ENCODE measurements at regions not wholly inside any gene's neighbourhood (a gene's known extent, or its start where the extent isn't known, plus 50 kb on each side); places are given as distances from the start of the nearest gene placed in this dataset.
A peak's percentile ranks its signal among the peaks of the same experiment; 100 is the strongest.
"Not testable (repeated sequence)": the region's sequence is repeated elsewhere in the genome, so short reads cannot be mapped to it uniquely, and the experiment has no call there.

DNA sequence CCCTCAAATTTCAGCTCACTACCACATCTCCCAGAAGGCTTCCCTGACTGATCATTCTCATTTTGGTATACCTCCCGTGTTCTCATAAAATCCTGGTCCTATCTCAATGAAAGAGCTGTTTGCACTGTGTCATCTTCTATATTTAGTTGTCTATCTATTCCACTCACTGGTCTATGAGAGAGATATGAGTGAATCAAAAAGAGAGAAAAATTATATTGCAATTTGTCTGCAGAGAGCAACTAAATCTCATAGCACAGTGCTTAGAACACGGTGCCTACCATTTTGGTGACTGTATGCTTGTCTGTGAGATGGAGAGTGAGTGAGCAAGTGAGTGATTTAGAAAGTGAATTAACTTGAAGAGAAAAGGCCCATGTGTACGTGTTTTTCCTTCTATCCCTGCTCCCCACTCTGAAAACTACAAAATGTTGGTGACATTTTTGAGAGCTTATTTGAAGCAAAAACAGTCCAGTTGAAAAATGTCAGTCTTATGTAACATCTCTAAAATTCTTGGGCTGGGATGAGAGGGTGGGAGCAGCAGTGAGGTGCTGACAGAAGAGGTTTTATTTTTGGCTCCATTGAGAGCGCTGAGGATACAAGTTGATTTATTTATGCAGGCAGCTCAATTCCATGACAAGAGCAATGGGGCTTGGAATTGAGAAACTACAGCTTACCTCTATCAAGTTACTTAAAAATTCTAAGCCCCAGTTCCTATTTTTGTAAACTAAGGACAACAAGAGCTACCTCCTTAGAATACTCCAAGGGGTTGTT is 373.5 kb upstream of the CHST9 start:
- no peak for DNase-seq

DNA sequence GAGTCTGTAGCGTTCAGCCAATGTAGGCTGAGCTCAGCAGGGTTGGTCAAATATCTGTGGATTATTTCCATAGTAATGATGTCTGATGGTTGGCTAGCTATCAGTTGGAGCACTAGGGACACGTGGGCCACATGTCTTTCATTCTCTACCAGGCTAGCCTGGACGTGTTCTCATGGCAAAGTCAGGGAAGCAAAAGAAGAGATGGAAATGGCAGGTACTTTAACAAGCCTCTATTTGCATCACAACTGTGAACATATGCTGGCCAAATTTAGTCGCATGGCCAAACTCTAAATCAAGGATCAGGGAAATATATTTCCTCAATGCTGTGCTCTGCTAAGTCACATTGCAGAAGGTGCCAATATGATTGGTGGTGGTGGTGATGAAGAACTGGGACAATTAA is 371.6 kb upstream of the CHST9 start:
- no peak for DNase-seq

DNA sequence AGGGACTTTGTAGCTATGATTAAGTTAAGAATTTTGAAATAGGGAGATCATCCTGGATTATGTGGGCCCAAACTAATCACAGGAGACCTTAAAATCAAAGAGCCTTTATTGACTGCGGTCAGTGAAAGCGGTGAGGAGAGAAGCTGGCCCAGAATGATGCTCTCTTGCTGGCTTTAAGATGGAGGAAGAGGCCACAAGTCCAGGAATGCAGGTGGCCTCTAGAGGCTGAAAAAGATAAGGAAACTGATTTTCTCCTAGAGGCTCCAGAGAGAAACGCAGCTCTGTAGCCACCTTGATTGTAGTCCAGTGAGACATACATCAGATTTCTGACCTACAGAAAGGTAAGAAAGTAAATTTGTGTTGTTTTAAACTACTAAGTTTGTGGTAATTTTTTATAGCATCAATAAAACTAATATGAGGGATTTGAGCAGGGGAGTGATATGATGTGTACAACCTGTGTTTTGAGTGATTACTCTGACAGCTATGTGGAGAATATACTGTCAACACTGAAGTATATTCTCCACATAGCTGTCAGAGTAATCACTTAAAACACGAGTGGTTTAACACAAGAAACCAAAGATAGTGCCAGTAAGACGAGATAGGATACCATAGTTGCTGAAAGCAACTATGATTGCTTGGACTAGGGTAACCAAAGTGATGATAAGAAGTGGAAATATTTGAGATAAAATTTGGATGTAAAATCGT is 364.4 kb upstream of the CHST9 start:
- DNase-seq, result no peak

DNA sequence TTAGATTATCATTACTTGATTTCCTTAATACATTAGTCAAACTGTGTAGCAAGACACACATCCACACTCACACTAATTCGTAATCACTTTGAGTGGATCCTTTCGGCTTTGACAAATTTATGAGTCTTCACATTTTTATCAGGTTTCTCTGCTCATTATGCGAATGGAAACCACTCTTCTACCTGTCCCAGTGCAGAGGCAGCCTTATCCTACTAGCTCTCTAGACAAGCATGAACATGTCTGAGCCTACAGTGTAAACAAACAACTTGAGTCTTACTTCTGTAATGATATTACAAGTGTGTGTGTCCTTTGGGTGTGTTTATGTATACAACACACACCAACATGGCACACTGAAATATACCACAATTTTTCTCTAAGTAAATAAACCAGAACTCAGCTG is 361.9 kb upstream of the CHST9 start:
- no peak for DNase-seq

DNA sequence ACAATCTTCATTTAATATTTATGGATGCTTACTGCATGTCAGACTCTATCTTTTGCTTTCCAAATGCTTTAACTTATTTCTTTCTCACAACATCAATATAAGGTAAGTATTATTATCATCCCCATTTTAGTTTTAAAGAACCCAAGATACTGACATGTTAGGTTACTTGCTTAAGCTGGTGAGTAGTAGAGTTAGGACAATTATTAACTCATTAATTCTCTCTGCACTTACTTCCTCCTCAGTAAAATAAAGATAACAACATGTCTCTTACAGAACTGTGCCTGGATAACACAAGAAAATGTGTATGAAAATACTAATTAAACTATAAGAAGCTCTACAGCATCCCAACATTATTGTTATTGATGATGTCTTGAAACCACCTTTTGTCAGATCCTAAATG is 359.1 kb upstream of the CHST9 start:
- no peak for DNase-seq

DNA sequence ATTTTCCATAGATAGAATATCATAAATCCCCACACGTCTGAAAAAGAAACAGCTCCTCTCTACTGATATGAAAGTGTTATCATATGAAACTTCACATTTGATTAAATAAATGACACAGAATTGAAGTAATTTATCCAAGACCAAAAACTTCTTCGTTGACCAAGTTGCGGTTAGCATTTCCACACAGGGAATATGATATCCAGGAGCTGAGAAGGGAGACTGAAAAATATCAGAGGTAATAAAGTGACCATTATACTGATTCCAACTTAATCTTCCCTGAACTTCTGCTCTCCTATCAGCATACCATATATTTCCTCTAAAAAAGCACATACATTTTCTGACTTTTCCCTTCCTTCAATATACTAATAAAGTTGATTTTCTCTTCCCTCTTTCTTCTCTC is 356.2 kb upstream of the CHST9 start:
- DNase-seq, result no peak

DNA sequence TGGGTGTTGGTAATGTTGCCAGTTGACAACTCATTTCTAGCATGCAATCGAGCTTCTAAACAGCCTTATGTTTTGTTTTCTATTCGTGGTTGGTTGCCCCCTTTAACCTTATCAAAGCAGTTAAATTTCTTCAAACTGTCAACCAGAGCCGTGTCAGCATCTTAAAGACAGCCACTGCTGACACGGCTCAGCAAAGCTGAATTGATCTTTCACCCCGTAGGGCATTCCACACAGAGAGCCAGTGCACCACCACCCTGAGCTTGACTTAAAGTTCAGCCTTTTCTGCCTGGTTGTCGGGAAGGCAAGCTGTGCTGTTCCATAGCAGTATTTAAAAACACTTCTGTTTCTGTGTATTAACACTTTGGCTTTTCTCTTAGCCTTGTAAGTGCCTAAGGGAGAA is 355.0 kb upstream of the CHST9 start:
- no peak for DNase-seq

DNA sequence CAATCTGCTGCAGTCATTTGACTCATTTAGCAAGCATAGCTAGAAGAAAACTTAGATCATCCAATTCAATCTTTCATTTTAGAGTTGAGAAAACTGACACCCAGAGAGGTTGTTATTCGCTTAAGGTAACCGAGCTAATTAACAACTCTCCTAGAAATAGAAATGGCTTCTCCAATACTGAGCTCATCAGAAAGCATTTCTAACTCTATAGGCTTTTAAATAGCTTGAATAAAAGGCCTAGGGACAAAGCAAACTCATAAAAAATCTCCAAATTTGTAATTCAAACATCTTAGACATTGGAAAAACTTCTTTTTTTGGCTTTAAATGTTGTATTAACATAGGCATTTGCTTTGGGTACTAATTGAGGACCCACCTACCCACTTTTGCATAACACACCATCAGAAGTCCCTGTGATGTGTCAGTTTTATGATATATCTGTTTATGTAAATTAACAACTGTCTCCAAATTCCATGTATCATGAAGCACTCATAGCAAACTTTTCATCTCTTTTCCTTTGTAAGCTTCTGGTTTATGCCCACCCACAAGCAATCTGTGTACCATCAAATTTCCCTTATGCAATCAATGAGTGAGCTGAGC is 343.9 kb upstream of the CHST9 start:
- no peak for DNase-seq

DNA sequence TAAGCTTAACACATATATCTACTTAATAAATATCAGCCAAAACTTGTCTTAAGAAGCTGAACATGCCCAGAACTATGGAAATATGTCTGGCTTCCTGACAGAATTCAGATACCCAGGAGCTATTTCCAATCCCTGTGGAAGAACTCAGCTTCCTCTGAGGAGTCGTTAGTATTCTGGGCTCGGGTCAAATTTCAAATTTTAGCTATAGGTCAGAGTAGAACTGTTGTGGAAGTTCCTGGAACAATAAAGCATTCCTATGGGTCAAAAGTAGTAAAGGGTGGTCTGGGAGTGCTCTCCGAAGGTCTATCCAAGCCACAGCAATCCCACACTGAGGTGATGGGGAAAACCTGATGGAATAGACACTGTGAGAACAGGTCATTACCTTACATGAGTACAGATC is 342.7 kb upstream of the CHST9 start:
- no peak for DNase-seq

DNA sequence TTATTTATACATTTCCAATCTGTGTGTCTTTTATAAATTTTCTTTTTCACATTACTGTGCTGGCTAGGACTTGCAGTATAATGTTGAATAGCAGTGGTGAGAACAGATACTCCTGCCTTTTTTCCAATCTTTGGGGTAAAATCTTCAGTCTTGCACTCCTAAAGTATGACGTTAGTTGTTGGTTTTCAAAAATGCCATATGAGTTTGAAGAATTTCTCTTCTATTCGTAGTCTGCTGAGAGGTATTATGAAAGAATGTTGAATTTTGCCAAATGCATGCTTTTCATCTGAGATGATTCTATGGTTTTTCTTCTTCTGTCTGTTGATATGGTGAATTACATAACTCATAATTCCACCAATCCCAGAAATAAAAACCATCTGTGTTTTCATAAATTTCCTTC is 335.3 kb upstream of the CHST9 start:
- DNase-seq, result no peak

DNA sequence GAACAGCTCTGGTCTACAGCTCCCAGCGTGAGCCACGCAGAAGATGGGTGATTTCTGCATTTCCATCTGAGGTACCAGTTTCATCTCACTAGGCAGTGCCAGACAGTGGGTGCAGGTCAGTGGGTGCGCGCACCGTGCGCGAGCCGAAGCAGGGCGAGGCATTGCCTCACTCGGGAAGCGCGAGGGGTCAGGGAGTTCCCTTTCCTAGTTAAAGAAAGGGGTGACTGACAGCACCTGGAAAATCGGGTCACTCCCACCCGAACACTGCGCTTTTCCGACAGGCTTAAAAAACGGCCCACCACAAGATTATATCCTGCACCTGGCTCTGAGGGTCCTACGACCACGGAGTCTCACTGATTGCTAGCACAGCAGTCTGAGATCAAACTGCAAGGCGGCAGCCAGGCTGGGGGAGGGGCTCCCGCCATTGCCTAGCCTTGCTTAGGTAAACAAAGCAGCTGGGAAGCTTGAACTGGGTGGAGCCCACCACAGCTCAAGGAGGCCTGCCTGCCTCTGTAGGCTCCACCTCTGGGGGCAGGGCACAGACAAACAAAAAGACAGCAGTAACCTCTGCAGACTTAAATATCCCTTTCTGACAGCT is 325.0 kb upstream of the CHST9 start:
- not testable (repeated sequence) for DNase-seq

DNA sequence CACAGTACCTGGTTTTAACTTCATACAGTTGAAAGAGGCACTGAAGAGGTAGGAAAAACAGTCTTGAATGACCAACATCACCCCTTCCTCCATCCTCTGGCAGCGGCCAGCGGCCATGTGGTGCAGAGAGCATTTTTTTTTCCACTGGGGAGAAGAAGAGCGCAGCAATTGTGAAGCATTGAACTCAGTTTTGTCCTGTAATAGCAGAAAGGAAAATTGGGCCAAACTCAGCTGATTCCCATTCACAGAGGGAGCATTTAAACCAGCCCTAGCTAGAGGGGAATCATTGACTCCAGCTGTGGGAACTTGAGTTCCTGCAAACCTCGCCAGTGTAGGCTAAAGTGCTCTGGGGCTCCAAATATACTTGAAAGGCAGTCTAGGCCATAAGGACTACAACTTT is 316.6 kb upstream of the CHST9 start:
- no peak for DNase-seq

DNA sequence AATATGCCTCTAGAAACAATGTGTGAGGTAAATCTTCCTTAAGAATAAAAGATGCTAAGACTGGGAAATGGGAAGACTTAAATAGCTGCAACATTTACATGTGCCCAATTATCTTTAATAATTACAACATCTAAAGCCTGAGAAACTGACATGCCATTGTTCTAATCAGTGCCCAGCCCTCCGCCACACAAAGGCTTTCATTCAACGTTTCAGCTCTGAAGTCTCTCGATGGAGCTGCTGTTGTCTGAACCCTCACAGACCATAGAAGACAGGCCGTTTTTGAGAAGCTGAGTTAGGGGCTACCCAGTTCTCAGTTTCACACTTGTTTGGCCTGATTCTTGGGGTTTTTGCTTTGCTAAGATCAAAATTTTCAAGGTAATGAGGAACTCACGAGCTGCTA is 315.4 kb upstream of the CHST9 start:
- DNase-seq, result no peak

DNA sequence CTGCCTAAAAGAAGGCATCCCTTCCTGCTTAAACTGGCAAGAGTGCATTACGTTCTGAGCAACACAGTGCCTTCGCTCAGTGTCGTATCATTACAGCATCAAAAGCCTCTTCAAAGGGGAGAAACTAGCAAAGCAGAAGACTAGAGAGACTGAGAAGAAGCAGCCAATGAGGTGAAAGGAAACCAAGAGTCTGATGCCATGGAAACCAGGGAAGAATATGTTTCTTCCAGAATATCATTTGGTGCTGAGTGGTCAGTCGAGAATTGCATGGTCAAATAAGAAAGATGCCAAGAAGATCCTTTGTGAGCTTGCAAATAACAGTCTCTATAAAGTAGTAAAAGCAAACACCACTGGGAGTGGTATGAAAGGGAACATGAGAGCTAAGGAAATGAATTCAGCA is 312.1 kb upstream of the CHST9 start:
- no peak for DNase-seq

DNA sequence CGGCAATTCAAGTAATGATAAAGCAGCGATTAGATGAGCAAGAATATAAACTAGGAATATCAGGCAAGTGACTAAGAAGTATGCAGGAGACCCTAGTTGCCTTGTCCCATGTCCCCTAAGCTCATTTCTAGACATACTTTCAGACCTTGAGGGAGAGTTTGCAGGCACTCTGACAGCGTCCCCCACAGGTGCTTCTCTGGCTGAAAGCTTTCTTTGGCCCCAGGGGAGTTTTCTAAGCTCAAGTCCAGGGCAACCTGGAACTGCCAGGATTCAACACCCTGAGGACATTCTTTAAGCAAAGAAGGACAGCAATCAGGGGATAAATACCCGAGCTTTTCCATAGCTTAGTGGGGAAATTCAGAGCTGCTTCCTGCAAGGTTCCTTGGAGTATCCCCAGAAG is 308.1 kb upstream of the CHST9 start:
- DNase-seq, result no peak

DNA sequence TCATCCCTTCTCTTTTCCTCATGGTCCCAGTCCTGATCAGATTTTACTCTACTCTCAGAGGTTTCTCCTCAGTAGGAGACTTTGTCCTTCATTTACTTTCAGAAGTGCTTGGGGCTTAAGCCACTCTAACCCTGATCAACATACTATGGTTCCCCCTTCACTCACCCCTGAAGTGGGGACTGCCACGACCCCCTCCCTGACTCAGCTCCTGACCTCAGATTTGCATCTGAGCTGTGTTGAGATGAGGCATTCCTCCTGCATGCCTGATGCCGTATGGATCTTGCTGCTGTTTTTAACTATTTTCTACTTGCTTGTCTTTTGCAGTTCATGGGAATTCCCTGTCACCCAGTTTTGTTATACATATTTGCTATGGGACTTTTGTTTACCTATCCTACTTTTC is 306.7 kb upstream of the CHST9 start:
- DNase-seq, result no peak

DNA sequence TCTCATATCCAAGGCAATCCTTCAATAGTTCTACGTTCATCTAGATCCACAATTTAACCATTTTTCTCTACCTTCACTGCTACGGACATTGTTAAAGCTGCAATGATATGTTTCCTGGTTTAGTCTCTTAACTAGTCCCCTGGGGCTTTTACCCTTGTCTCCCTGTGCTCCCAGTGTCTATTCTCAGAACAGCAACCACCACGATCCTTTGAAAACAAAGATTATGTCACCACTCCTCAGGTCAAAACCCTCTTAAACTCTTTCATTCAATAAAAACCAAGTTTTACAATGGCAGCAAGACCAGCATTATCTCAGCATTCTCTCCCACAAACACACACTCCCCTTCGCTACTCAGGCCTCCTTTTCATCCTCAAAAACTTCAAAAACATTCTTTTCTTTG is 298.2 kb upstream of the CHST9 start:
- no peak for DNase-seq

DNA sequence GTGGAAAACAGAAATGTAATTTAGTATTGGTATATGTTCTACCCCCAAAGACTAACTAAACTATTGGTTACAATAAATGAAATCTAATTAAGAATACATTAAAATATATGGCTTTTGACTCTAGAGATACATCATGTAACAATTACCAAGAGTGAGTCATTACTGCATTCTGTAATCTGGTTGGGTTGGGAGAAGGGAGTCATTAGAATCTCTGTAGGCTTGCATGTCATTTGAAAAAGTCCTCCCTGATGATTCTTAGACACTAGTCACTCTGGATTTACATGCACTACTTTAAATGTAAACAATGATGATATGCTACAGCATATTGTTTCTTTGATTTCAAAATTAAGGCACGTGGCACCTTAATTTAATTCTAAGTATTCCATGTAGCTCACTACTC is 293.4 kb upstream of the CHST9 start:
- DNase-seq, result no peak

DNA sequence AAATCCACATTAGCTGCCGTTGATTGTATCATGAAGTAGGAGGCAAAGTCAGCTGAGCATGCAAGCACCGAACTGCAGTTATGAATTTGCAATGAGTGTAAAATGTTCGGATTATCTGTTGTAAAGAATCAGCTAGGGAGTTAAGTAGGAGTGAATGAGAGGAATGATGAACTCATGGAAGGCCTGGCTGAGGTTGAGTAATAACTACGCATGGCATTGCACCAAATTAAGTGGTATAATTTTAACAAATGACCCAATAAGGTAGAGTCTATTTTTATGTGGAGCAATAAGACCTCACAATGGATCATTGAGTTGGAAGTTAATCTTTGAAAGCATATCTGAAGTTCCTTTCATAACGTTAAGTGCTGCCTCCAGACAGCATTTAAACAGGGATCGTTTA is 288.2 kb upstream of the CHST9 start:
- DNase-seq, result no peak

DNA sequence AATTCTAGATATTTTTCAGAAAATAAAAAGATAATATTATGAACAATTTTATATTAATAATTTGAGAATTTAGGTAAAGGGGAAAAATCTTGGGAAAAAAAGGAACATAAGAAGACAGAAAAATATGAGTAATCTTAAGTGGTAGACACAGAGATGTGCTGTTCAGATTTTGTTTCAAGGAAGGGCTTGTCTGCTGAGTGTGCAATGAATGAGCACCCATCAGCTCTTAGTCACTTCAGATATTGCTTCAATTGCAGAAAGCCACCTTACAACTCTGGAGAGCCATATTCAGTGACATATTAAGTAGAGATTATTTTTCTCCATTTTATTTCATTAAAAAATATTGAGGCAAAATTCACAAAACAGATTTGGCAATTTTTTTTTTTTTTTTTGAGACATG is 282.0 kb upstream of the CHST9 start:
- no peak for DNase-seq

DNA sequence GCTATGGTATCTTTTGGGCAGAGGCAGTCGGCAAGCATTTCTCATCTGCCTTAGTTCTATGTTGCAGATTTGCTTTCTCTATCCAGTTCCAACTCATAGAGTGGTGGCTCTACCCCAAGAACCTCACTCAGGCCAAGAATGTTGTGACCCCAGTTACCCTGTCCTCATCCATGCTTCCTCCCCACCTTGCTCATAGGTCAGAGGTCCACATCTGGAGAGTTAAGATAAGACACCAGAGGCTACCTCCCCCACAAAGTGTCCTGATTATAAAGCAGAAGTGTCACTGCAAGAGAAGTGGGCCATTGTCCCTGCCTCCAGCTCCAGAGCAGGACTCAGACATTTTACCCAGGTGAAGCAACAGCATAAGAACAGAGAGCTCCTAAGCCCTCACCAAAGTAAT is 276.8 kb upstream of the CHST9 start:
- DNase-seq, result no peak

DNA sequence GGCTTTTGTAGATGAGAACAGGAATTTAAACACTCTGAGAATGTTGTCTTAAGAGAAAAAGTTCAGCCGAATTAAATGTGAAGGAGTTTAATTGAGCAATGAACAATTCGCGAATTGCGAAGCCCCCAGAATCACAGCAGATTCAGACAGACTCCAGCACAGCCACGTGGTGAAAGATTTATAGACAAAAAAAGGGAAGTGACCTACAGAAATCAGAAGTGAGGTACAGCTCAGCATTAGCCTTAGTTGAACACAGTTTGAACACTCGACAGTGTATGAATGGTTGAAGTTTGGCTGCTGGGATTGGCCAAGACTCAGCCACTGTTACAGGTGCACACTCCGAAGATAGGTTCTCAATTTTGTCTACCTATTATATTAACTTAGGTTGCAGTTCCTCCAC is 264.0 kb upstream of the CHST9 start:
- no peak for DNase-seq

DNA sequence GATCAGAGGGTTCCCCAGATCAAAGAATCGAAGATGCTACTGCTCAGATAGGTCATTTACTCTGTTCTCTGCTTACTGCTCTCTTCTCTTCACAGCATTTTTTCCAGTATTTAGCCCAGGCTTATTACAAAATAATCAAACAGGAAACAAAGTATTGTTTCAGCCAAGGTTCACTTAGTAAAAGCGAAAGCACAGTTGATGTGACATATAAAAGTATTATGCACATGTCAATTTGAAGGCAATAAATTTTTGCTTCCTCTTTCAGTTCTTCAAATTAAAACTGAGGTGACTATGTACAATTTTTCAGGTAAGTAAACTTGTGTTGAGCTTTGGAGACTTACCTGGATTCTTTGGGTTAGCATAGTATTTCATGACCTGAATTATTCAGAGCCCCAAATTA is 262.8 kb upstream of the CHST9 start:
- no peak for DNase-seq

DNA sequence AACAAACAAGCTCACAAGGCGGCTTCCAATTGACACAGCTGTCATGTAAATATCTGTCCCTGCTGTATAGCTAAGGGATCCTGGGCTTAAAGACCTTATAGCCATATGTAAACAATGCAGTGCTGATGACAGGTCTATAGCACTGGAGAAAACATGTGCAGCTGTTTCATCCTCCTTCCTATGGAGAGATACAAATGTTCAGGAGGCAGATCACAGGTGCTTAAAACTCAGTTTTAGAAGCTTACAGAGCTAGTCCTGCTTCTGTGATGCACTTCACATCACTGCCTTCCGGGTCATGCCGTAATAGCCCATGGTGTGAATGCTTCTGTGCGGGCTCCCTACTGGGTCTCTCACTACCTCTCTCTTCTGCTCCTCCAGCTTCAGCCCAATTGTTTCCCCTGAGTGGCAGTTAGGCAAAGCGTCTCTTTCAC is 262.4 kb upstream of the CHST9 start:
- peak; percentile 85 for DNase-seq
